ENCODE measurements at regions not wholly inside any gene's neighbourhood (a gene's known extent, or its start where the extent isn't known, plus 50 kb on each side); places are given as distances from the start of the nearest gene placed in this dataset.

DNA sequence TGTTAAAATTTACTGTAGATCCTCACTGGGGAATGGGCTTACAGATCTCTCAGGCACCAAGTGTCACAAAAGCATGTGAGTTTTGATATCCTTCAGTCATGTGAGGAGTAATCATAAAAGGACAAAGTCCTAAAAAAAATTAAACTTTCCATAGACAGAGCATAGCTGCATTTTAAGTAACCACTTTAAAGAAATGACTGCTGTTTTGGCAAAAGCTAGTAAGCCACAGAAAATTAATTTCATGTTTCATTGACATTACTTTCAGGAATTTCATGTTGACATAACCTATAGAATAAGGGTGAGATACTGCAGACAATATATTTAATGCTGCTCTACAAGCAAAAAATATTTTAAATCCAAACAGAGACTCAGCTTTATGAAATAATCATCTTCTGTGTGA lies 156.3 kb downstream of the LYPLAL1 start:
- no peak for TF ChIP-seq RAD21 (IDR thresholded peaks at IDR 0.05; ENCODE audit: low read depth)
- TF ChIP-seq NFIC (IDR thresholded peaks at IDR 0.05), result no peak
- TF ChIP-seq EP300 (IDR thresholded peaks at IDR 0.05; ENCODE audit: borderline replicate concordance), result no peak
- TF ChIP-seq, protein P1, sequence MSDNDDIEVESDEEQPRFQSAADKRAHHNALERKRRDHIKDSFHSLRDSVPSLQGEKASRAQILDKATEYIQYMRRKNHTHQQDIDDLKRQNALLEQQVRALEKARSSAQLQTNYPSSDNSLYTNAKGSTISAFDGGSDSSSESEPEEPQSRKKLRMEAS (IDR thresholded peaks at IDR 0.05), result no peak
- TF ChIP-seq YY1 (IDR thresholded peaks at IDR 0.05; ENCODE audit: low read depth), result no peak
- no peak for TF ChIP-seq CREB1 (IDR thresholded peaks at IDR 0.05; ENCODE audit: low read depth)
- no peak for TF ChIP-seq TCF12 (IDR thresholded peaks at IDR 0.05; ENCODE audit: low read depth)
- TF ChIP-seq TAF1 (IDR thresholded peaks at IDR 0.05; ENCODE audit: low read depth), result no peak
- no peak for TF ChIP-seq CEBPB (IDR thresholded peaks at IDR 0.05)
- no peak for TF ChIP-seq USF1 (IDR thresholded peaks at IDR 0.05)
- no peak for TF ChIP-seq TEAD4 (IDR thresholded peaks at IDR 0.05)
- TF ChIP-seq ZBTB7A (IDR thresholded peaks at IDR 0.05; ENCODE audit: low read depth), result no peak
- no peak for TF ChIP-seq REST (IDR thresholded peaks at IDR 0.05; ENCODE audit: low read depth)
